H1 (cell line): ENCODE measurements at regions not wholly inside any gene's neighbourhood (a gene's known extent, or its start where the extent isn't known, plus 50 kb on each side); places are given as distances from the start of the nearest gene placed in this dataset.

ENCODE experiments used
- ASH2L ChIP-seq: fragments of 200-600, 300-600 bp; sonication (generic); IDR thresholded peaks from one replicate; pipeline ENCODE4 v1.7.1; 2017; ENCODE audit warnings: low read length
- ATF3 ChIP-seq: IDR thresholded peaks from 2 replicates; pipeline ENCODE4 v1.6.1; 2011; ENCODE audit warnings: low read depth, mild to moderate bottlenecking, low read length; ENCODE audit not compliant: insufficient read depth
- BCL11A ChIP-seq, 2 experiments: IDR thresholded peaks; one replicate each; pipeline ENCODE4 v1.6.1; 2011; ENCODE audit warnings: low read depth in 2 of 2, low read length in 2 of 2, mild to moderate bottlenecking in 2 of 2
- CBX8 ChIP-seq: fragments of 300-800, 300-1000 bp; sonication (generic); IDR thresholded peaks from 2 replicates; pipeline ENCODE4 v1.7.1; 2016; ENCODE audit warnings: low read depth, low read length, borderline replicate concordance
- CHD7 ChIP-seq: fragments of 300-600 bp; sonication (generic); IDR thresholded peaks from 2 replicates; pipeline ENCODE4 v1.7.1; 2012; ENCODE audit warnings: low read length, moderate library complexity, mild to moderate bottlenecking, inconsistent platforms; ENCODE audit not compliant: insufficient replicate concordance
- EGR1 ChIP-seq: IDR thresholded peaks from 2 replicates; pipeline ENCODE4 v1.6.1; 2011; ENCODE audit warnings: low read depth, low read length, borderline replicate concordance
- JUND ChIP-seq: IDR thresholded peaks from 2 replicates; pipeline ENCODE4 v1.6.1; 2011; ENCODE audit warnings: mild to moderate bottlenecking, improper control_type of control experiment, low read length
- RBBP5 ChIP-seq: IDR thresholded peaks from 2 replicates; pipeline ENCODE4 v1.7.1; 2012; ENCODE audit warnings: low read depth, mild to moderate bottlenecking, inconsistent platforms, low read length, moderate library complexity, borderline replicate concordance
- RXRA ChIP-seq: IDR thresholded peaks from 2 replicates; pipeline ENCODE4 v1.6.1; 2011; ENCODE audit warnings: low read depth, mild to moderate bottlenecking, low read length, moderate library complexity; ENCODE audit not compliant: insufficient read depth
- TAF1 ChIP-seq: IDR thresholded peaks from 2 replicates; pipeline ENCODE4 v1.6.1; 2011; ENCODE audit warnings: mild to moderate bottlenecking, low read depth, low read length
- TBP ChIP-seq: IDR thresholded peaks from 2 replicates; pipeline ENCODE4 v1.6.1; 2011; ENCODE audit warnings: low read depth, low read length, improper control_type of control experiment
- TF ChIP-seq, protein P1 (sequence below): IDR thresholded peaks from 2 replicates; pipeline ENCODE4 v1.6.1; 2012; ENCODE audit warnings: inconsistent platforms

- TF ChIP-seq CHD7 (no peak), CBX8 (no peak), ATF3 (no peak), EGR1 (no peak), TAF1 (no peak), JUND (no peak), TBP (no peak), RBBP5 (no peak), RXRA (no peak), ASH2L (no peak), BCL11A (IDR thresholded peaks at IDR 0.05; ENCODE audit: low read depth in 2 of 2, low read length in 2 of 2) (no peak)
- TF ChIP-seq, protein P1, sequence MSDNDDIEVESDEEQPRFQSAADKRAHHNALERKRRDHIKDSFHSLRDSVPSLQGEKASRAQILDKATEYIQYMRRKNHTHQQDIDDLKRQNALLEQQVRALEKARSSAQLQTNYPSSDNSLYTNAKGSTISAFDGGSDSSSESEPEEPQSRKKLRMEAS = no peak
These were observed 125.5 kb upstream of the NECTIN1 start (continued) for GRCh38 chr11:119854521-119854920.
